HS-27A (cell line): ENCODE measurements at regions not wholly inside any gene's neighbourhood (a gene's known extent, or its start where the extent isn't known, plus 50 kb on each side); places are given as distances from the start of the nearest gene placed in this dataset.
"Not testable (repeated sequence)": the region's sequence is repeated elsewhere in the genome, so short reads cannot be mapped to it uniquely, and the experiment has no call there.

Experiments
- DNase-seq: peaks from one replicate; pipeline ENCODE4 v3.0.0-alpha.2; 2012; ENCODE audit warnings: low read depth, missing footprints

DNA sequence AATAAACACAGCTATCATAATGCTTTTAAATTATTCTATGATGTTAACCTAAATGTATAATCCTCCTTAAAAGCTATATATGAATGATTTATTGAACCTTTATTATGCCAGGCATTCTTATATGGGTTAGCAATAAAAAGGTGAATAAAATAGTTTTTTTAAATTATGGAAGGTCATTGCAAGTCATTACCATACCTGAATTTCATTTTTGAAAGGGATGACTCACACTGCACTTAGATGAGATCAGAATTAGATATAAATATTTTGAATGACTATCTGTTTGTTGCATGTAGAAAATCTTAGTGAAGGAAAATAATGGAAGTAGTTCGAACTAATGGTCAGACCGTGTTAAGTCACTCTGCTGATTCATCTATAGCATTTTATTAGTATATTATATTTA is 822.3 kb downstream of the LUZP2 start:
- DNase-seq = no peak

- DNase-seq = no peak
Measured at GRCh38 chr11:25327656-25328055, 830.8 kb downstream of the LUZP2 start.

GRCh38 chr11:25339281-25339680 is 842.4 kb downstream of the LUZP2 start:
- no peak for DNase-seq

DNA sequence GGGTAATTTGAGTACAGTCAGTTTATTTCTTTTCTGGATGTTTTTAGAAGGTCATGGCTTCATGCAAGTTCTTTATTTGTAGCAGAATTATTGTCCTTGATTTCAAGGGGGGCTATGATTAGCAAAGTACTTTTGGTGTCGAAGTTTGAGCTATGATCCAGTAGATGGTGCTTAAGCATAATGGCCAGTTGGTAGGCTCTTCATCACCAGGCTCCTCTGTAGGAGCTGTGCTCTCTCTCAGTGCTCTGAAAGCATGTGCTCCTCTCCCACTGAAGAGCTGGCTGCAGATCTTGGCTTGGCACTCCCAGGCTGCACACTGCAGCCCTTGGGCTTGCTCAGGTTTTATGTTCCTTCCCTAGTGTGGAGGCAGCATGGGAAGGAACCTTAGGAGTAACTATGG is 852.7 kb downstream of the LUZP2 start:
- no peak for DNase-seq

GRCh38 chr11:25350899-25351803 is 854.3 kb downstream of the LUZP2 start:
- no peak for DNase-seq

DNA sequence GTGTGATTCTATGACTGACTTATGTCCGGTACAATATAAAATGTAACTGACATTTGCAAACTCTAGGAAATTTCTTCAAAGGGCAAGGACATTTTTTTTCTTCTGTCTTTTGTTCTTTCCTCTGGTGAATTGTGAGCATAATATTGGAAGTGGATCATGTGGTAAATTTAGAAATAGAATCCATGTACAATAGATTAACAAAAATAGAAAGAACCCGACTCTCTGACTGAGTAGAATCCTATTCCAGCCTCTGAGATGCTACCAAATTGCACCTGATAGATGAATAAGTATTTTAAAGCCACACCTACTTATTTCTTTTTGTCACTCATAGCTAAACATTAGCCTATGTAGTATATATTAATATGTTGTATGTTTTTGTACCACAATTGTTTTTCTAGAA is 860.3 kb downstream of the LUZP2 start:
- DNase-seq = no peak

- DNase-seq = no peak
Measured at GRCh38 chr11:25377466-25377865, 880.6 kb downstream of the LUZP2 start.

DNA sequence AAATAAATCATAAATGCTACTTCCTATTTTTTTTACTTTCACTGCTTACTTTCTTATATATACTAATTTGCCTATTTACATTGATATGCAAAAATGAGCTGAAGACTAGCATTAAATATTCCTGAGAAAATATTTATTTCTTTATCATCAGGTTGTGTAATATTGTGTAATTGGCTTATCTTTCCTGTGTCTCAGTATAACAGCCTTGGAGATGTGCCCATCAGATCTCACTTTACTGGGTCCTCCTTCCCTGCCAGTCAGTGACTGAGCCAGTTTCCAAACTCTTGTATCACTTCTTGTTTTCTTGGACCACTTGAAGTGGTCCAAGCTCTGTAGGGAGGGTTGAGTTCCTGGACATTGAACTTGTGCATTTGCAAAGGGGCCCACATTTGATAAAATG is 900.0 kb downstream of the LUZP2 start:
- no peak for DNase-seq

DNA sequence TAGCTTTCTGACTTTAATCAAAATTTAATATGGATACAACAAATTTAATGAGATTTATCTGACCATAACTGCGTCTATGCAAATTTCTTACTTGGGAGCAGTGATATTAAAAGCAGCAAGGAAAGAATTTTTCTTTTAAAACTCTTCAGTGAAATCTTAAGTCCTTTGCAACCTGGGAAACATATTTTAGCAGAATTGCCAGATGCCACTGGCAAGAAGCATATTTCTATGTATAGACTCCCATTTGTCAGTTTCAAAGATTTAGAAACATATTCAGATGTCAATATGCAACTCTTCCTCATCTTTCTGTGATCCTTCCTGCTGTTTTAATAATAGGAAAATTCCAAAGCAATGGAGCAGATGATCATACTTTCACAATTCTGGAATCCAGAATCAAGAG is 911.3 kb downstream of the LUZP2 start:
- DNase-seq = no peak

- no peak for DNase-seq
Measured at GRCh38 chr11:25415793-25416192, 916.1 kb upstream of the ANO3 start.

- peak; percentile 75 for DNase-seq
Measured at GRCh38 chr11:25423436-25424199, 908.3 kb upstream of the ANO3 start.

DNA sequence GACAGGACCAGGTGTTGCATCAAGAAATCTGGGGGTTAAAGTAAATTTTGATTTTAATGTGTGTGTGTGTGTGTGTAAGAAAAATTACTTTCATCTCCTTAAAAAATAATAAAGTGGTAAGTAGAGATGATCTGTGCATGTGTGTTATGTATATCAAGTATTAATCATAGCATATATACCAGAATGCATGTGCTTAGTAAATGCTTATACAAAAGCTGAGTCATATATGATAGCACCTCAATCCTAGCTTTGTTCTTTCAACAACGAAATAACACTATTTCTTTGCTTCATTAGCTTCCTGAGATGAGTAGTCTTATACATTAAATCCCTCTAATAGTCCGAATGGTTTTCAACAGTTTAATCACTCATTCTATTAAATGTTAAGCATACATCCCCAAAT is 899.6 kb upstream of the ANO3 start:
- no peak for DNase-seq

DNA sequence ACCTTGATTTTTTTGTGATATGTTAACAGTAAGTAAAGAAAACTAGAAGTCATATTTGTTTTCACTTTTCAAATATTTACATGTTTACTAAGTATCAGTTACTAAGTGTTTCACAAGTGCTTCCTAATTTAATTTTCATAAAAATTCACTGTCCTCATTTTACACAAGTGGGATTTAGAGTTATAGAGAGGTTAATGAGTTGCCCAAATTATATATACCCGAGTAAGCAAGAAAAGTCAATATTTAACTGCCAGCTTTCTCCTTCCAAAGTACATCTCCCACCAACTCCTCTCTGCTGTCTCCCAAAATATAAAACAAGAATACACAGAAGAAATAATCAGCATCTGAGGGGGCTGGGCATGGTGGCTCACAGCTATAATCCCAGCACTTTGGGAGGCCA is 896.7 kb upstream of the ANO3 start:
- no peak for DNase-seq

DNA sequence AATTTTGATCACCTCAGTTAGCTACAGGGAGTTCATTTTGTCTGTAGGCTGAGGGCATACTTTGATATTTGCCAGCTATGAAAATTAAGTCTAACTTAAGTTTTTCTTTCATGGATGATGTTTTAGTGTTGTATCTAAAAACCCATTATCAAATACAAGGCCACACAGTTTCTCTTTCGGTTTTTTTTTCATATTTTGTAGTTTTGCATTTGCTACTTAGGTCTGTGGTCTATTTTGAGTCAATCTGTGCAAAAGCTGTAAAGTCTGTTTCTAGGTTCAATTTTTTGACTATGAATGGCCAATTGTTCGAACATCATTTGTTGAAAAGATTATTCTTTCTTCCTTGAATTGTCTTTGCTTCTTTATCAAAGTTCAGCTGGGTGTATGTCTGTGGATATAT is 895.6 kb upstream of the ANO3 start:
- no peak for DNase-seq

DNA sequence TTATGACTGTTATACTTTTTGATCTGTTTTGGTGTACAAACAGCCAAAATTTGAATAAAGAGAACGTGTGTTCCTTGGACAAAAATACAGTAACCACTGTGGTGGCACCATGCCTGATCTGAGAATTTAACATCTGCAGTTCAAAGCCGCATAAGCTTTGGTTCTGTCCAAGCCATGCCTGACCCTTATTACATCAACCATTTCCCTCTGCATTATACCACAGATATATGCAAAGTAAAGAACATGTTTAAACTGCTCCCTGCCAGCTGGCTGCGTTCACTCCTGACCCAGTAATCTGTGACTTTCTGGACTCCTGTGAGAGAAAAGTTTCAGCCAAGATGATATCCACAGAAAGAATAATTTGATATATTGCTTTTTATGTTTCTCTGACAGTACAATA is 890.5 kb upstream of the ANO3 start:
- DNase-seq = no peak

GRCh38 chr11:25449091-25449490 is 882.8 kb upstream of the ANO3 start:
- no peak for DNase-seq

GRCh38 chr11:25453471-25453870 is 878.5 kb upstream of the ANO3 start:
- no peak for DNase-seq

- no peak for DNase-seq
Measured at GRCh38 chr11:25456211-25456610, 875.7 kb upstream of the ANO3 start.

GRCh38 chr11:25483915-25484635 is 847.9 kb upstream of the ANO3 start:
- DNase-seq = no peak

GRCh38 chr11:25485315-25485714 is 846.6 kb upstream of the ANO3 start:
- no peak for DNase-seq

DNA sequence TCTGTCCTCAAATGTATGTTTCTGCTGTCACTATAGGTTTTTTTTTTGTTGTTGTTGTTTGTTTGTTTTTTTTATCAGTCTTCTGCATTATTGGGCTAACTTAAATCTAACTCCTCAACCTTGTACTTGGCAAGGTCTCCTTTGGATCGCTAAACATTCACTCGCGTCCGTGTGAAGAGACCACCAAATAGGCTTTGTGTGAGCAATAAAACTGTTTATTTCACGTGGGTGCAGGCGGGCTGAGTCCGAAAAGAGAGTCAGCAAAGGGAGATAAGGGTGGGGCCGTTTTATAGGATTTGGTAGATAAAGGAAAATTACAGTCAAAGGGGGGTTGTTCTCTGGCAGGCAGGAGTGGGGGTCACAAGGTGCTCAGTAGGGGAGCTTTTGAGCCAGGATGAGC is 845.6 kb upstream of the ANO3 start:
- DNase-seq = not testable (repeated sequence)

- DNase-seq = not testable (repeated sequence)
Measured at GRCh38 chr11:25488176-25488575, 843.8 kb upstream of the ANO3 start.

GRCh38 chr11:25501426-25501825 is 830.5 kb upstream of the ANO3 start:
- not testable (repeated sequence) for DNase-seq
